PC-9 (cell line): ENCODE measurements at regions not wholly inside any gene's neighbourhood (a gene's known extent, or its start where the extent isn't known, plus 50 kb on each side); places are given as distances from the start of the nearest gene placed in this dataset.

Source experiments
- EZH2 ChIP-seq: fragments of 200-600 bp; sonication (generic); IDR thresholded peaks from 2 replicates; pipeline ENCODE4 v1.8.0; 2017; ENCODE audit warnings: antibody characterized with exemption, low read depth
- TF ChIP-seq, protein P1 (sequence below): fragments of 200-600 bp; sonication (generic); conservative IDR thresholded peaks from 2 replicates; pipeline ENCODE4 v1.6.1; 2017; ENCODE audit warnings: mixed run types, antibody characterized with exemption, mild to moderate bottlenecking, moderate library complexity

DNA sequence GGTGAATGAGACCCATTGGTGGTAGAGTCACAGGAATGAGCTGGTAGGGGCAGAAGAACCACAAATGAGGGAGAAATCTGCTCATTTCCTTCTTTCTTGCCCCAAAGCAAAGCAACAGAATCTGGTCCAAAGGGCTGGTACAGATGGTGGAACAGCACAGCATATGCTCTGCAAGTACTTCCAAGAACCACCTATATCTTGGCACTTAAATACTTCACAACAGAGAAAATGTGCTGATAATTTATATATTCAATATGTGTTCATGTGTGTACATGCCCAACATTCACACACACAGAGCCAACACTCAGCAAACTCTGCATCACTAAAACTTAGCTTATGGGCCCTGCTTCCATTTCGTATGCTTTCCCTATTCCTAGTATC, 884.4 kb upstream of the KLHL29 start:
- TF ChIP-seq, protein P1, sequence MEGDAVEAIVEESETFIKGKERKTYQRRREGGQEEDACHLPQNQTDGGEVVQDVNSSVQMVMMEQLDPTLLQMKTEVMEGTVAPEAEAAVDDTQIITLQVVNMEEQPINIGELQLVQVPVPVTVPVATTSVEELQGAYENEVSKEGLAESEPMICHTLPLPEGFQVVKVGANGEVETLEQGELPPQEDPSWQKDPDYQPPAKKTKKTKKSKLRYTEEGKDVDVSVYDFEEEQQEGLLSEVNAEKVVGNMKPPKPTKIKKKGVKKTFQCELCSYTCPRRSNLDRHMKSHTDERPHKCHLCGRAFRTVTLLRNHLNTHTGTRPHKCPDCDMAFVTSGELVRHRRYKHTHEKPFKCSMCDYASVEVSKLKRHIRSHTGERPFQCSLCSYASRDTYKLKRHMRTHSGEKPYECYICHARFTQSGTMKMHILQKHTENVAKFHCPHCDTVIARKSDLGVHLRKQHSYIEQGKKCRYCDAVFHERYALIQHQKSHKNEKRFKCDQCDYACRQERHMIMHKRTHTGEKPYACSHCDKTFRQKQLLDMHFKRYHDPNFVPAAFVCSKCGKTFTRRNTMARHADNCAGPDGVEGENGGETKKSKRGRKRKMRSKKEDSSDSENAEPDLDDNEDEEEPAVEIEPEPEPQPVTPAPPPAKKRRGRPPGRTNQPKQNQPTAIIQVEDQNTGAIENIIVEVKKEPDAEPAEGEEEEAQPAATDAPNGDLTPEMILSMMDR: no peak
- no peak for TF ChIP-seq EZH2
